ENCODE measurements at regions not wholly inside any gene's neighbourhood (a gene's known extent, or its start where the extent isn't known, plus 50 kb on each side); places are given as distances from the start of the nearest gene placed in this dataset.
A peak's percentile ranks its signal among the peaks of the same experiment; 100 is the strongest.

GRCh38 chr5:15013654-15014463 lies 142.3 kb upstream of the ANKH start (continued):
- peak; percentile 45 to 79 (median 63); a peak in 5 of 6 replicates for TF ChIP-seq CTCF (IDR thresholded peaks at IDR 0.05 in 2 of 3, conservative IDR thresholded peaks at IDR 0.05 in 1 of 3; ENCODE audit: insufficient read depth in 2 of 3, low read depth in 1 of 3, low read length in 3 of 3)
- TF ChIP-seq SMAD4 (CRISPR knock-in tag; conservative IDR thresholded peaks at IDR 0.05): no peak

GRCh38 chr5:15012061-15012460 lies 140.5 kb upstream of the ANKH start:
- H3K4me1 ChIP-seq (replicated peaks in 1 of 2; ENCODE audit: control insufficient read depth in 2 of 2, insufficient read depth in 2 of 2, low read length in 2 of 2): no peaks in the 10 kb centered on the region; a peak in 1 of 5 replicates

More at GRCh38 chr5:15012061-15012460, 140.5 kb upstream of the ANKH start:
- DNase-seq (ENCODE audit: extremely low read depth in 1 of 4, low spot score in 3 of 4) (no peak), FAIRE-seq (no peak), ATAC-seq (no peak)
- Histone ChIP-seq H3K79me2 (ENCODE audit: control insufficient read depth, insufficient read depth, low read length) (no peaks in the 10 kb centered on the region), H3K4me3 (no peak overlapping the region), H3K27me3 (ENCODE audit: control insufficient read depth in 2 of 2, insufficient read depth in 2 of 2, low read length in 2 of 2) (peaks cover 0 to 7% of the 10 kb centered on the region in 2 experiments; a peak in 1 of 5 replicates), H2AFZ (ENCODE audit: low read depth, low read length) (no peak overlapping the region), H3K9me3 (replicated peaks; ENCODE audit: control insufficient read depth, insufficient read depth, low read depth, low read length) (no peaks in the 10 kb centered on the region), H3K4me2 (ENCODE audit: insufficient read depth, low read length) (no peak overlapping the region), H3K9me1 (ENCODE audit: control insufficient read depth, insufficient read depth, low read length) (no peaks in the 10 kb centered on the region), H3K36me3 (ENCODE audit: control insufficient read depth, insufficient read depth, low read length) (no peaks in the 10 kb centered on the region), H3K9ac (ENCODE audit: insufficient read depth in 1 of 2, low read depth in 2 of 2, low read length in 2 of 2) (no peak overlapping the region), H4K20me1 (replicated peaks; ENCODE audit: control insufficient read depth, insufficient read depth, low read length) (no peaks in the 10 kb centered on the region), H3K27ac (ENCODE audit: extremely low read depth, low read depth, low read length) (no peak overlapping the region)
- CTCF ChIA-PET (ENCODE audit: low intra/inter-chr PET ratio): no interaction called here
- in situ Hi-C loops (cut with MboI) (loop anchor here (25.0 kb wide), 1 partner anchor 1025 kb away; no protein-coding TSS in a partner anchor), intact Hi-C loops (cut with micrococcal nuclease) (loop anchor here (5.0 kb wide), 2 partner anchors 660 to 1025 kb away; no protein-coding TSS in a partner anchor)
- TF ChIP-seq PCBP1 (IDR thresholded peaks at IDR 0.05; ENCODE audit: low read depth, low read length, poor library complexity, severe bottlenecking) (no peak), SREBF1 (IDR thresholded peaks at IDR 0.05; ENCODE audit: borderline replicate concordance, low read depth, low read length) (no peak), ZNF280A (IDR thresholded peaks at IDR 0.05; ENCODE audit: low read depth, partially characterized antibody) (no peak), BHLHE40 (IDR thresholded peaks at IDR 0.05; ENCODE audit: low read length) (no peak), TBL1XR1 (IDR thresholded peaks at IDR 0.05; ENCODE audit: low read length in 2 of 2) (no peak), THRA (IDR thresholded peaks at IDR 0.05) (no peak), TAF7 (tag; IDR thresholded peaks at IDR 0.05) (no peak)
- no TSS peak for BruUV-seq (replicated peaks)
- POLR2A ChIA-PET: no interaction called here

Measured in K562 (cell line).